Glomerular endothelial cell (primary cell): ENCODE measurements at regions not wholly inside any gene's neighbourhood (a gene's known extent, or its start where the extent isn't known, plus 50 kb on each side); places are given as distances from the start of the nearest gene placed in this dataset.
"Not testable (repeated sequence)": the region's sequence is repeated elsewhere in the genome, so short reads cannot be mapped to it uniquely, and the experiment has no call there.

Experiments
- DNase-seq: peaks from one replicate; pipeline ENCODE4 v3.0.0-alpha.2; 2011; ENCODE audit warnings: low read depth, low spot score; ENCODE audit errors: extremely low read depth

DNA sequence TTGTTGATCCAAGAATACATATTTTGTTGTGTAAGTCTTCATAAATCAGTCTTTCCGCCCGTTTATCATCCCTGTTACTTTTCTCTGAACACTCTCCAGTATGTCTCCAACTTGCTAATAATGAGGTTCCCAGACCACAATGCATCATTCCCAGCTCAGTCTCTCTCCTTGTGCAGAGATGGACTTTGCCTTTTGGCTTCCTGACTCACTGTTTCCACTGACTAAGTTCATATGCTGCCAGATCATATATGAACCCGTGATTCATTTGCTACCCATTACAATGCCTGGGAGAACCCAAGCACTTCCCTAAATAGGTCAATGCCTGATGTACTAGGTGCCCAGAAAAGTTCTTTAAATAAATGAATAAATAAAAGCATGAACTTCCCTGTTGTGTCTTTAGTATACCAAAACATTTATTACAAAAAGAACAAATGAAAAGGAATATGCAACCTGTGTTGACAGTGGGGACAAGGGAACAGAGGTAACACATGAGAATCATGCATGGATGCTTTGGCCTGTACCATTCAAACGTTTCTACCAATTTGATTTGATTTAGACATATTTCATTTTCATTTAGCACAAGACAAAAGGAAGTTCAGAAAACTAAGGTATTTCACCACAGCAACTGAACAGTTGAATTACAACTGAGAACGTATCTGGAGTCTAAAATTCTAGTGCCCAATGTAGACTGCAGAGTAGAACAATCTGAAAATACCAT lies 215.4 kb upstream of the HNRNPA3 start:
- DNase-seq = no peak

GRCh38 chr2:176997792-176998169 lies 214.8 kb upstream of the HNRNPA3 start:
- no peak for DNase-seq

- DNase-seq = no peak
Observed at GRCh38 chr2:176999301-176999700, 213.3 kb upstream of the HNRNPA3 start.

DNA sequence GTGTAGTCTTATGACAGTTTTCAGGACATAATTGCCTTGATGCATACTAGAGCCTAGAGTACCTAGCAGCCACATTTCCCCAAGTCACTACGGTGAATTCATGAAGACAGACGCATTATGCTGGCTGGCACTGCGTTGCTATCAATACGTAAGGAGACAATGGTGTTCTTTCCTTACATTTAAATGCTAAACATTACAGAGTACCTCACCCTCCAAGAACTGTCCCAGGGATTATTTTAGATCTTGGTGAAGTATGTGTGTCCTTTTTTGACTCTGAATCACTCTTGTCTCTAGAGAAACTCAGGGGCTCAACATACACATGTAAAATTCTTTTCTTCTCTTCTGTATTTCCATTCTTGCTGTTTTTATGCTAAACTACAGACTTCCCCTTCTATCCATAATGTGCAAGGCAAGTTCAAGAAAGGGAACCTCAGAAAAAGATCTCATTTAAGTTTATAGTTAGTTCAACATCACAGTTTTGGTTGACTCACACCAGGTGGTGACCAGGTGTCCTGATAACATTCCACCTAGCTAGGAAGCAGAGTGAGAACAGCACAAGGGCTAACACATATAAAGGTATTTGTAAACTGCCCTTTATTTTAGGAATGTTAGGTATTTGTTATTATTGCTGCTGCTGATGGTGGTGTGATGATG lies 212.4 kb upstream of the HNRNPA3 start:
- DNase-seq = no peak

- no peak for DNase-seq
Observed at GRCh38 chr2:177000715-177001072, 211.9 kb upstream of the HNRNPA3 start.

DNA sequence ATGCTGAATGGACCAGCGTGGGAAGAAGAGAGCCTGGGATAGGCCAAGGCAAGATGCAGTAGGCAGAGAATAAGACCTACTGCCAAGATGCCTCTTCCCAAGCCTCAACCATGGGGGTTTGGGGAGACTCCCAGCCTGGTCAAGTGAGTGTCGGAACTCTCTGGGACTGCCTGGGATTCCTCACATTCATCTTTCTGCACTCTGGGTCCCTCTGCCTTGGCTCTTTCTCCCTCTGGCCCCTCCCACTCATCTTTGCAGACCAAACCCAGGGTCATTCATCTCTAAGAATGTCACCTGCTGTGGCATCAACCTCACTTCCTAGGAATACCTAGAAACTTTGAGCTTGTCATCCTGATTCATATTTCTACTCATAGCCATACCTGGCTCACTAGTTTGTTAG lies 211.3 kb upstream of the HNRNPA3 start:
- no peak for DNase-seq

- DNase-seq = no peak
Observed at GRCh38 chr2:177002983-177003382, 209.6 kb upstream of the HNRNPA3 start.

DNA sequence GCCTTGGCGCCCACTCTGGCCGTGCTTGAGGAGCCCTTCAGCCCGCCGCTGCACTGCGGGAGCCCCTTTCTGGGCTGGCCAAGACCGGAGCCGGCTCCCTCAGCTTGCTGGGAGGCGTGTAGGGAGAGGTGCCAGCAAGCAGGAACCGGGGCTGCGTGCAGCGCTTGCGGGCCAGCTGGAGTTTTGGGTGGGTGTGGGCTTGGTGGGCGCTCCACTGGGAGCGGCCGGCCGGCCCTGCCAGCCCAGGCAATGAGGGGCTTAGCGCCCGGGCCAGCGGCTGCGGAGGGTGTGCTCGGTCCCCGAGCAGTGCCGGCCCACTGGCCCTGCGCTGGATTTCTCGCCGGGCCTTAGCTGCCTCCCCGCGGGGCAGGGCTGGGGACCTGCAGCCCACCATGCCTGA lies 204.9 kb upstream of the HNRNPA3 start:
- DNase-seq = not testable (repeated sequence)

DNA sequence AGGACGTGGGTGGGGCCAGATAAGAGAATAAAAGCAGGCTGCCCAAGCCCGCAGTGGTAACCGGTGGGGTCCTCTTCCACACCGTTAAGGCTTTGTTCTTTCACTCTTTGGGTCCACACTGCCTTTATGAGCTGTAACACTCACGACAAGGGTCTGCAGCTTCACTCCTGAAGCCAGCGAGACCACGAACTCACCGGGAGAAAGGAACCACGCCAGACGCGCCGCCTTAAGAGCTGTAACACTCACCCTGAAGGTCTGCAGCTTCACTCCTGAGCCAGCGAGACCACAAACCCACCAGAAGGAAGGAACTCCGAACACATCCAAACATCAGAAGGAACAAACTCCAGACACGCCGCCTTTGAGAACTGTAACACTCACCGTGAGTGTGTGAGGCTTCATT lies 203.9 kb upstream of the HNRNPA3 start:
- DNase-seq = not testable (repeated sequence)

- DNase-seq = no peak
Observed at GRCh38 chr2:177010146-177010545, 202.4 kb upstream of the HNRNPA3 start.

DNA sequence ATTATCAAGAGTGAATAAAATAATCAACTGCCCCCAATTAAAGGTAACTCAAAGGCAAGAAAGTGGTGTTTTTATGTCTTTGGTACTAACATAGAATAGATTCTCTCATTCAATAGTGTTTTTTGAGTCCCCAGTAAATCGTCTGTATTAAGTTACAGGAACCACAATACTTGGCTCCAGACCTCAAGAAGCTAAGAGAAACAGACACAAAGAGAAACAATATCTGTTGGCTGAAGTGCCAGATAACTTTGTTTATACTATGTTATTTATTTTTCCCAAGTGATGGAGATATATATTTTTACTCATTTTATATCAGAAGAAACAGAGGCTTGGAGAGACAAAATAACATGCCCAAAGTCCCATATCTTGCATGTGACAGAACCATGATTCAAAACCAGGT lies 201.7 kb upstream of the HNRNPA3 start:
- no peak for DNase-seq

GRCh38 chr2:177014946-177015345 lies 197.6 kb upstream of the HNRNPA3 start:
- DNase-seq = no peak

- DNase-seq = no peak
Observed at GRCh38 chr2:177015356-177015923, 197.2 kb upstream of the HNRNPA3 start.

GRCh38 chr2:177020524-177021119 lies 192.0 kb upstream of the HNRNPA3 start:
- no peak for DNase-seq

GRCh38 chr2:177021706-177022343 lies 190.8 kb upstream of the HNRNPA3 start:
- no peak for DNase-seq

DNA sequence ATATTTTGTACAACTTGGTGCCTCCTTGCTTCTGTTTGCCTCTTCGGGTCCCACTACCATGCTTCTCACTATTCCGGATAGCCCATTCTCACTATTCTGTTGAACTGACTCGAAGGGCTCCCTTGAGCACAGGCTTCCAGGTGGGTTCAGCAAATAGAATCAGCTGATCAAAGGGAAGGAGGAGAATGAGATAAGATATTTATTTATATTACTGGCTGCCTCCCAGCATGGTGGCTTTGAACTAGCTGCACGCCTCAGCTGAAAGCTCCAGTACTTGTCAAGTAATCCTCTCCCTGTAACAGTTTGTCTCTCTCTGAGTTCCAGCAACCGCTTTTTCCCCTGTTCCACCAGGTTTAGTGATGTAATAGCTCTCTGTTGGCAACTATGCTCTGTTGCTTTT lies 187.8 kb upstream of the HNRNPA3 start:
- DNase-seq = no peak

DNA sequence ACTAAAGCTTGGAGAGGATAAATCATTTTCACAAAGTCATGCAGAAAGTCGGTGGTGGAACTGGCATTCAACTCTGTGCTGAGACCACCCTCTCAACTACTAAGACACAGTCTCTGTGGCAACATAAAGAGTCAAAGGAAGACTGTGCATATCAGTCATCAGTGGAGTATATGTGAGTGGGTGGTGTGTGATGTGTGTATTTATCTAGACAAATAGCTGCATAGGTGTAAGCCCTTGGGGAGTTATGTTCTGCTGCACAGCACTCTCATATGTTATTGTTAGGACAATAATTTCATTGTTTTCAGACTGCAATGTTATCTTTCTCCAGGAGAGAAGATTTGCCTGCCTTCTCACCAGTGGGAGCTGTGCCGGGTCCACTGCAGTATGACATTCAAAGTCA lies 186.3 kb upstream of the HNRNPA3 start:
- DNase-seq = no peak

- DNase-seq = no peak
Observed at GRCh38 chr2:177026956-177027355, 185.6 kb upstream of the HNRNPA3 start.

- DNase-seq = no peak
Observed at GRCh38 chr2:177028296-177028695, 184.3 kb upstream of the HNRNPA3 start.

DNA sequence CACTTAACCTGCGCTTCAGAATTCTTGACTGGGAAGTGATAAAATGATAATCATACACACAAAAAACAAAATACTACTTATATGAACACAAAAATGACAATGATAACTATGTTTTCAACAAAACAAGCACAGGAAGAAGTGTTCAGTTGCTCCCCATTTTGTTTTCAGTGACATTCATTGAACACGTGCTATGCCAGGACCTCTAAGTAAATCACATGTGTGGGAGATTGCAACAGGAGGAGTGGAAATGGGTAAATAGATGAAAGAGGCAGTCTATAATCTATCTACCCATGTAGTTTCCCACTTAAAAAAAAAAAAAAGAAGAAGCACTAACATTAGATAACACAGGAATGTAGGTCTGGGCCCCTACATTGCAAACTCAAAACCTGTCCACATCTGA lies 183.5 kb upstream of the HNRNPA3 start:
- no peak for DNase-seq

GRCh38 chr2:177029501-177029900 lies 183.1 kb upstream of the HNRNPA3 start:
- DNase-seq = no peak

- no peak for DNase-seq
Observed at GRCh38 chr2:177029901-177030300, 182.7 kb upstream of the HNRNPA3 start.
